BJ (cell line): ENCODE measurements at regions not wholly inside any gene's neighbourhood (a gene's known extent, or its start where the extent isn't known, plus 50 kb on each side); places are given as distances from the start of the nearest gene placed in this dataset.

Source experiments
- CTCF ChIA-PET: fragments of 350-600 bp; formaldehyde crosslinking; extraction: SDS; loops from one replicate; lab custom pipeline; 2021; ENCODE audit warnings: antibody characterized with exemption, inconsistent platforms; lab: Yijun Ruan, JAX
- POLR2A ChIA-PET: fragments of 300-600 bp; sonication (Branson Sonifier 250); formaldehyde crosslinking; extraction: SDS; loops from one replicate; lab custom pipeline; 2021; ENCODE audit warnings: antibody characterized with exemption; lab: Charles Lee
- DNase-seq: peaks from one replicate; pipeline ENCODE4 v3.0.0-alpha.2; 2011; ENCODE audit warnings: low read depth
- H3K27me3 ChIP-seq: 2 replicates; pipeline ENCODE4 v1.6.0; 2011; ENCODE audit warnings: low read length; ENCODE audit not compliant: control insufficient read depth, insufficient read depth
- H3K36me3 ChIP-seq: 2 replicates; pipeline ENCODE4 v1.5.1; 2011; ENCODE audit warnings: low read length; ENCODE audit not compliant: control insufficient read depth, insufficient read depth
- H3K4me3 ChIP-seq: 2 replicates; pipeline ENCODE4 v1.5.1; 2011; ENCODE audit warnings: low read depth, mild to moderate bottlenecking, control low read depth, low read length
- CTCF ChIP-seq: IDR thresholded peaks from 2 replicates; pipeline ENCODE4 v1.5.1; 2011; ENCODE audit warnings: low read depth, mild to moderate bottlenecking, control low read depth, inconsistent platforms, low read length, moderate library complexity; ENCODE audit not compliant: insufficient read depth

GRCh38 chr11:71356280-71356876 is 91.8 kb downstream of the DHCR7 start:
- Histone ChIP-seq H3K36me3 (no peaks in the 10 kb centered on the region), H3K4me3 (no peak overlapping the region), H3K27me3 (no peaks in the 10 kb centered on the region; the same call in 1 of the 2 replicates)
- no peak for TF ChIP-seq CTCF
- no peak for DNase-seq
- POLR2A ChIA-PET = no interaction called here
- CTCF ChIA-PET = no interaction called here

- DNase-seq = no peak
- no peaks in the 10 kb centered on the region for H3K36me3 ChIP-seq
- ChIA-PET CTCF (no interaction called here), POLR2A (no interaction called here)
- TF ChIP-seq CTCF = no peak
- H3K27me3 ChIP-seq = no peaks in the 10 kb centered on the region; the same call in 1 of the 2 replicates
- H3K4me3 ChIP-seq = no peak overlapping the region
These were observed 92.9 kb downstream of the DHCR7 start for GRCh38 chr11:71355281-71355680.

GRCh38 chr11:71354394-71355105 is 93.6 kb downstream of the DHCR7 start:
- H3K27me3 ChIP-seq = peaks cover 3% of the 10 kb centered on the region
- TF ChIP-seq CTCF = no peak
- ChIA-PET POLR2A (no interaction called here), CTCF (interaction anchor here (0.5 to 0.9 kb wide), 2 partner anchors 11 to 265 kb away, joined by 3 read pairs; no protein-coding TSS in a partner anchor)
- H3K4me3 ChIP-seq = no peak overlapping the region
- no peak for DNase-seq
- no peaks in the 10 kb centered on the region for H3K36me3 ChIP-seq

- Histone ChIP-seq H3K36me3 (no peaks in the 10 kb centered on the region), H3K27me3 (peaks cover 6% of the 10 kb centered on the region), H3K4me3 (no peak overlapping the region)
- no peak for TF ChIP-seq CTCF
- no peak for DNase-seq
- ChIA-PET POLR2A (no interaction called here), CTCF (no interaction called here)
These were observed 95.4 kb downstream of the DHCR7 start for GRCh38 chr11:71352748-71353147.

- ChIA-PET POLR2A (no interaction called here), CTCF (no interaction called here)
- H3K36me3 ChIP-seq = no peaks in the 10 kb centered on the region
- no peak overlapping the region for H3K4me3 ChIP-seq
- peaks cover 7% of the 10 kb centered on the region for H3K27me3 ChIP-seq
- DNase-seq = no peak
- no peak for TF ChIP-seq CTCF
These were observed 96.0 kb downstream of the DHCR7 start for GRCh38 chr11:71352226-71352625.
